Osteoblast (primary cell): ENCODE measurements at regions not wholly inside any gene's neighbourhood (a gene's known extent, or its start where the extent isn't known, plus 50 kb on each side); places are given as distances from the start of the nearest gene placed in this dataset.

Source experiments
- DNase-seq: peaks from one replicate; pipeline ENCODE4 v3.0.0; 2011; ENCODE audit warnings: low spot score, mixed read lengths; ENCODE audit not compliant: insufficient read length; ENCODE audit errors: missing footprints
- H2AFZ ChIP-seq: 2 replicates; pipeline ENCODE4 v1.6.0; 2011; ENCODE audit warnings: mild to moderate bottlenecking, low read length
- H3K27ac ChIP-seq: 2 replicates; pipeline ENCODE4 v1.5.1; 2011; ENCODE audit warnings: mild to moderate bottlenecking, low read depth, low read length, moderate library complexity
- H3K27me3 ChIP-seq: 2 replicates; pipeline ENCODE4 v1.6.0; 2012; ENCODE audit warnings: mild to moderate bottlenecking, control low read depth, inconsistent platforms, low read length, moderate library complexity; ENCODE audit not compliant: insufficient read depth
- H3K36me3 ChIP-seq: 2 replicates; pipeline ENCODE4 v1.5.1; 2011; ENCODE audit warnings: mild to moderate bottlenecking, low read length, control low read depth, moderate library complexity; ENCODE audit not compliant: insufficient read depth
- H3K4me1 ChIP-seq: 2 replicates; pipeline ENCODE4 v1.5.1; 2011; ENCODE audit warnings: mild to moderate bottlenecking, low read length, control low read depth, moderate library complexity; ENCODE audit not compliant: insufficient read depth
- H3K4me2 ChIP-seq: 2 replicates; pipeline ENCODE4 v1.6.0; 2011; ENCODE audit warnings: mild to moderate bottlenecking, low read length; ENCODE audit not compliant: insufficient read depth
- H3K4me3 ChIP-seq: fragments of 200-600 bp; sonication (generic); 3 replicates; pipeline ENCODE4 v1.5.1; 2012; ENCODE audit warnings: mild to moderate bottlenecking, low read length, inconsistent platforms; ENCODE audit not compliant: insufficient read depth
- H3K79me2 ChIP-seq: 2 replicates; pipeline ENCODE4 v1.6.0; 2012; ENCODE audit warnings: mild to moderate bottlenecking, low read length, control low read depth, inconsistent platforms; ENCODE audit not compliant: insufficient read depth
- H3K9me3 ChIP-seq: 2 replicates; pipeline ENCODE4 v1.5.1; 2011; ENCODE audit warnings: low read depth, low read length, control low read depth
- H4K20me1 ChIP-seq: 2 replicates; pipeline ENCODE4 v1.6.0; 2012; ENCODE audit warnings: mild to moderate bottlenecking, low read length, control low read depth; ENCODE audit not compliant: insufficient read depth
- CTCF ChIP-seq: IDR thresholded peaks from 2 replicates; pipeline ENCODE4 v1.5.1; 2011; ENCODE audit warnings: mild to moderate bottlenecking, low read depth, low read length, moderate library complexity; ENCODE audit errors: extremely low read depth

GRCh38 chr5:173775261-173776197 is 112.6 kb upstream of the CPEB4 start:
- Histone ChIP-seq H3K4me3 (no peak overlapping the region), H4K20me1 (no peaks in the 10 kb centered on the region), H3K36me3 (no peaks in the 10 kb centered on the region), H3K27me3 (no peaks in the 10 kb centered on the region), H3K27ac (no peak overlapping the region), H2AFZ (no peak overlapping the region), H3K79me2 (no peaks in the 10 kb centered on the region), H3K9me3 (no peaks in the 10 kb centered on the region), H3K4me1 (no peaks in the 10 kb centered on the region), H3K4me2 (no peak overlapping the region)
- peak; percentile 29 for DNase-seq
- no peak for TF ChIP-seq CTCF

DNA sequence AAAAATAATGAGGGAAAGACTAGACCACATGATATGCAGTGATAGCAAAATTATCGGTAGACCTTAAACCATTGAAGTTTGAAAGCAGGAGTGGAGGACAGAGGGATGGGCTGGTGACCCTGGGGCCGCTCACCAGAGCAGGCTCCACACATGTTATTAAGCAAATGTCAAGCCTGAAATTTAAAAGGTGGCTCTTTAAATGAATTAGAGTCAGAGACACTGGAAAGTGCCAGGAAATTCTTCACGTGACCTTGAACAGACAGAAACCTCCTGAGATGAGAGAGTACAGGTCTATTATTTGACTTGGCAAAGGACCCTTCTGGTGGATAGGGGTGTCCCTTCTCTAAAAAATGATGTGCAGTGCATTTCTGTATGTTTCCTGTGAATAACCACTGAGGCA is 111.0 kb upstream of the CPEB4 start:
- Histone ChIP-seq H3K27me3 (no peaks in the 10 kb centered on the region), H3K27ac (no peak overlapping the region), H3K4me1 (peaks cover 12% of the 10 kb centered on the region), H2AFZ (no peak overlapping the region), H3K9me3 (no peaks in the 10 kb centered on the region), H3K4me2 (no peak overlapping the region), H4K20me1 (no peaks in the 10 kb centered on the region), H3K36me3 (no peaks in the 10 kb centered on the region), H3K4me3 (no peak overlapping the region), H3K79me2 (no peaks in the 10 kb centered on the region)
- no peak for DNase-seq
- no peak for TF ChIP-seq CTCF

- DNase-seq, result no peak
- no peak for TF ChIP-seq CTCF
- no peaks in the 10 kb centered on the region for H3K27me3 ChIP-seq
- H3K4me1 ChIP-seq, result peaks cover 16% of the 10 kb centered on the region
- H4K20me1 ChIP-seq, result no peaks in the 10 kb centered on the region
- H3K9me3 ChIP-seq, result no peaks in the 10 kb centered on the region
- no peak overlapping the region for H3K4me2 ChIP-seq
- H3K27ac ChIP-seq, result no peak overlapping the region
- no peaks in the 10 kb centered on the region for H3K79me2 ChIP-seq
- no peak overlapping the region for H2AFZ ChIP-seq
- H3K36me3 ChIP-seq, result no peaks in the 10 kb centered on the region
- no peak overlapping the region for H3K4me3 ChIP-seq
Measured at GRCh38 chr5:173777674-173778073, 110.5 kb upstream of the CPEB4 start.

- Histone ChIP-seq H3K4me2 (no peak overlapping the region), H3K4me1 (peaks cover 16% of the 10 kb centered on the region), H2AFZ (no peak overlapping the region), H3K27ac (no peak overlapping the region), H3K79me2 (no peaks in the 10 kb centered on the region), H3K36me3 (no peaks in the 10 kb centered on the region), H3K27me3 (no peaks in the 10 kb centered on the region), H3K4me3 (no peak overlapping the region), H3K9me3 (no peaks in the 10 kb centered on the region), H4K20me1 (no peaks in the 10 kb centered on the region)
- no peak for TF ChIP-seq CTCF
- DNase-seq, result no peak
Measured at GRCh38 chr5:173778152-173778782, 109.9 kb upstream of the CPEB4 start.
